ENCODE measurements at regions not wholly inside any gene's neighbourhood (a gene's known extent, or its start where the extent isn't known, plus 50 kb on each side); places are given as distances from the start of the nearest gene placed in this dataset.

DNA sequence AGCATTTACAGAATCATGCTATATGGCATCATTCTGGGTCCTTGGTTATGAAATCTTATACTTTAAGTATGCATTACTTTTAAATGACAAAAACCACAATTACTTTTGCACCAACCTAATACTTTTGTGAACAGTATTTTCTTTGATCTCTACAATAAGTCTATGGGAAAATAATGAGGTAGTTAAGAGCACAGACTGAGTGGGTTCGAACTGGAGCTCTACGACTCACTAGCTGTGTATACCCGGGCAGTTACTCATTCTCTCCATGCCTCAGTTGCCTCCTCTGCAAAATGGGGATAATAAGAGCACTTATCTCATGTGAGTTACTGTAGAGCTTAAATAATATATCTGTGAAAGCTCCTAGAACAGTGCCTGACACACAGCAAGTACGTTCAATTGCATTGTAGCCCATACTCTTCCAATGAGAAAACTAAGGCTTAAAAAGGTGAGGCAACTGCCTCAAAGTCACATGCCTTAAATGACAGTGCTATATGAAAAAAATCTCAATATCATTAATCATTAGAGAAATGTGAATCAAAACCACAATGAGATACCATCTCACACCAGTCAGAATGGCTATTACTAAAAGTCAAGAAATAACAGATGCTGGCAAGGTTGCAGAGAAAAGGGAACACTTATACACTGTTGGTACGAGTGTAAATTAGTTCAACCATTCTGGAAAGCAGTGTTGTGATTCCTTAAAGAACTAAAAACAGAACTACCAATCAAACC is 151.5 kb downstream of the CHIC2 start:
- no peak for TF ChIP-seq YY1 (IDR thresholded peaks at IDR 0.05; ENCODE audit: extremely low read depth, insufficient replicate concordance, low read depth, low read length)
- TF ChIP-seq, protein P1, sequence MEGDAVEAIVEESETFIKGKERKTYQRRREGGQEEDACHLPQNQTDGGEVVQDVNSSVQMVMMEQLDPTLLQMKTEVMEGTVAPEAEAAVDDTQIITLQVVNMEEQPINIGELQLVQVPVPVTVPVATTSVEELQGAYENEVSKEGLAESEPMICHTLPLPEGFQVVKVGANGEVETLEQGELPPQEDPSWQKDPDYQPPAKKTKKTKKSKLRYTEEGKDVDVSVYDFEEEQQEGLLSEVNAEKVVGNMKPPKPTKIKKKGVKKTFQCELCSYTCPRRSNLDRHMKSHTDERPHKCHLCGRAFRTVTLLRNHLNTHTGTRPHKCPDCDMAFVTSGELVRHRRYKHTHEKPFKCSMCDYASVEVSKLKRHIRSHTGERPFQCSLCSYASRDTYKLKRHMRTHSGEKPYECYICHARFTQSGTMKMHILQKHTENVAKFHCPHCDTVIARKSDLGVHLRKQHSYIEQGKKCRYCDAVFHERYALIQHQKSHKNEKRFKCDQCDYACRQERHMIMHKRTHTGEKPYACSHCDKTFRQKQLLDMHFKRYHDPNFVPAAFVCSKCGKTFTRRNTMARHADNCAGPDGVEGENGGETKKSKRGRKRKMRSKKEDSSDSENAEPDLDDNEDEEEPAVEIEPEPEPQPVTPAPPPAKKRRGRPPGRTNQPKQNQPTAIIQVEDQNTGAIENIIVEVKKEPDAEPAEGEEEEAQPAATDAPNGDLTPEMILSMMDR (IDR thresholded peaks at IDR 0.05 in 2 of 3, conservative IDR thresholded peaks at IDR 0.05 in 1 of 3; ENCODE audit: borderline replicate concordance in 1 of 3, insufficient read depth in 1 of 3, low read depth in 2 of 3, low read length in 2 of 3) = no peak
- no peak for TF ChIP-seq EZH2phosphoT487 (IDR thresholded peaks at IDR 0.05; ENCODE audit: borderline replicate concordance)

Data from HCT116 (cell line).